ENCODE measurements at regions not wholly inside any gene's neighbourhood (a gene's known extent, or its start where the extent isn't known, plus 50 kb on each side); places are given as distances from the start of the nearest gene placed in this dataset.

DNA sequence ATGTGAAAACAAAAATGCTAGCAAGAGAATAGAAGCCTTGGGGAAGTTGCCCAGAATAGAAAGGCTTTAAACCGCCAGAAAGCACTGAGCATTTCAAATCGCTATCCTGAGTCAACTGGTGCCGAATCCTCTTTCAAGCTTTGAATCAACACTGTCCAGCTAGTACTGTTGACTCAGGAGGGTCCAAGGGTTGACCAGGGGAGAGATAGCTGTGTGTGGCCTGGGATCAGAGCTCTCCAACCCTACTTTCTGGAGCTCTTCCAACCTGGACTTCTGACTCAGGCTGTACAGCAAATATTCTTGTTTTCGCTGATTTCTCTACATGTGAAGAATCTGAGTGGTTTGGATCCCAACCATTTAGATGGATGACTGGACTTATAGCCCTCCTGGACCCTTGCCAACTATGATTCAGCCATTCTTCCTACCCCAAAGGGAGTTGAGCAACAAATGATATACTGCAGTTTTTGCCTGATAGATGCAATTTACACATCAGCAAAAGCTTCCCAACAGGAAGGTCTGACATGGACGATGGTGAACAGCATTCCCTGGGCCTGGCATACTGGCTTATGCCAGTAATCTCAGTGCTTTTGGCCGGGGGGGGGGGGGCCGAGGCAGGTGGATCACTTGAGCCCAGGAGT lies 154.0 kb upstream of the SDK2 start (continued):
- TF ChIP-seq, protein P1, sequence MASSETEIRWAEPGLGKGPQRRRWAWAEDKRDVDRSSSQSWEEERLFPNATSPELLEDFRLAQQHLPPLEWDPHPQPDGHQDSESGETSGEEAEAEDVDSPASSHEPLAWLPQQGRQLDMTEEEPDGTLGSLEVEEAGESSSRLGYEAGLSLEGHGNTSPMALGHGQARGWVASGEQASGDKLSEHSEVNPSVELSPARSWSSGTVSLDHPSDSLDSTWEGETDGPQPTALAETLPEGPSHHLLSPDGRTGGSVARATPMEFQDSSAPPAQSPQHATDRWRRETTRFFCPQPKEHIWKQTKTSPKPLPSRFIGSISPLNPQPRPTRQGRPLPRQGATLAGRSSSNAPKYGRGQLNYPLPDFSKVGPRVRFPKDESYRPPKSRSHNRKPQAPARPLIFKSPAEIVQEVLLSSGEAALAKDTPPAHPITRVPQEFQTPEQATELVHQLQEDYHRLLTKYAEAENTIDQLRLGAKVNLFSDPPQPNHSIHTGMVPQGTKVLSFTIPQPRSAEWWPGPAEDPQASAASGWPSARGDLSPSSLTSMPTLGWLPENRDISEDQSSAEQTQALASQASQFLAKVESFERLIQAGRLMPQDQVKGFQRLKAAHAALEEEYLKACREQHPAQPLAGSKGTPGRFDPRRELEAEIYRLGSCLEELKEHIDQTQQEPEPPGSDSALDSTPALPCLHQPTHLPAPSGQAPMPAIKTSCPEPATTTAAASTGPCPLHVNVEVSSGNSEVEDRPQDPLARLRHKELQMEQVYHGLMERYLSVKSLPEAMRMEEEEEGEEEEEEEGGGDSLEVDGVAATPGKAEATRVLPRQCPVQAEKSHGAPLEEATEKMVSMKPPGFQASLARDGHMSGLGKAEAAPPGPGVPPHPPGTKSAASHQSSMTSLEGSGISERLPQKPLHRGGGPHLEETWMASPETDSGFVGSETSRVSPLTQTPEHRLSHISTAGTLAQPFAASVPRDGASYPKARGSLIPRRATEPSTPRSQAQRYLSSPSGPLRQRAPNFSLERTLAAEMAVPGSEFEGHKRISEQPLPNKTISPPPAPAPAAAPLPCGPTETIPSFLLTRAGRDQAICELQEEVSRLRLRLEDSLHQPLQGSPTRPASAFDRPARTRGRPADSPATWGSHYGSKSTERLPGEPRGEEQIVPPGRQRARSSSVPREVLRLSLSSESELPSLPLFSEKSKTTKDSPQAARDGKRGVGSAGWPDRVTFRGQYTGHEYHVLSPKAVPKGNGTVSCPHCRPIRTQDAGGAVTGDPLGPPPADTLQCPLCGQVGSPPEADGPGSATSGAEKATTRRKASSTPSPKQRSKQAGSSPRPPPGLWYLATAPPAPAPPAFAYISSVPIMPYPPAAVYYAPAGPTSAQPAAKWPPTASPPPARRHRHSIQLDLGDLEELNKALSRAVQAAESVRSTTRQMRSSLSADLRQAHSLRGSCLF (CRISPR knock-in tag; IDR thresholded peaks at IDR 0.05; ENCODE audit: borderline replicate concordance): no peak

DNA sequence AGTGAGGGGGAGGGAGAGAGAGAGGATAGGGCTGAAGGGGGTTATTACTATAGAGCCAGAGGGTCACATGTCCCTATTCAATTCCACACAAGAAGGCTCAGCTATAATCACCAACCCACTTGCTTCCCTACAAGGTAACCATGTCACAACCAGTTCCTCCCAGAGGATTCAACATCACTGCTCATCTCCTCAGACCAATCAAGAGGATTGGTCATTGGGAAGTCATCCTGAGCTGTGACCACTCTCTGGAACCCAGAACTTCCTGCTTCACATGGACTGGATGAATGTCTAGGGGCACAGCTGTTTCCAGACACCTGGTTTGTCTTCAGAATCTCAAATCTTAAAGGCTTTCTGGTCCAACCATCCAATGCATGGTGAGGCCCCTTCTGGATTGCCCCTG lies 154.9 kb upstream of the SDK2 start:
- ChIA-PET CTCF (ENCODE audit: low intra/inter-chr PET ratio, low total read pairs) (no interaction called here), POLR2A (interaction anchor here (0.7 kb wide), 1 partner anchor 170 kb away, joined by 3 read pairs; no protein-coding TSS in a partner anchor)
- Histone ChIP-seq H3K27me3 (ENCODE audit: control insufficient read depth in 1 of 2, insufficient read depth in 2 of 2, low read length in 2 of 2) (no peaks in the 10 kb centered on the region), H3K79me2 (ENCODE audit: insufficient read depth, low read length) (no peaks in the 10 kb centered on the region), H3K27ac (ENCODE audit: extremely low read length, insufficient read depth, low read length) (peak overlapping the region; percentile 97), H3K36me3 (replicated peaks in 1 of 2; ENCODE audit: control insufficient read depth in 1 of 2, insufficient read depth in 2 of 2, low read length in 2 of 2) (no peaks in the 10 kb centered on the region), H3K4me1 (ENCODE audit: insufficient read depth, low read length) (peaks cover 96% of the 10 kb centered on the region), H3K9me3 (ENCODE audit: low read length) (peaks cover 6% of the 10 kb centered on the region; the same call in 1 of the 2 replicates), H2AFZ (ENCODE audit: low read length) (no peak overlapping the region), H4K20me1 (ENCODE audit: insufficient read depth, low read length) (no peaks in the 10 kb centered on the region), H3K4me3 (replicated peaks in 1 of 3; ENCODE audit: insufficient read depth in 1 of 3, low read depth in 2 of 3, low read length in 3 of 3) (no peak overlapping the region), H3K4me2 (ENCODE audit: low read depth, low read length) (peak overlapping the region; percentile 34), H3K9ac (ENCODE audit: insufficient read depth, low read depth, low read length) (0 out of 2 replicates have a peak overlapping the region, but pooled peaks have one; percentile 1)
- TSS peak; percentile 83 for BruUV-seq (replicated peaks)
- DNase-seq (ENCODE audit: low spot score) (no peak), ATAC-seq (no peak), FAIRE-seq (peak; percentile 32)
- intact Hi-C loops (cut with micrococcal nuclease; ENCODE audit: unreplicated experiment): loop anchor here (10.0 kb wide), 1 partner anchor 406 kb away; the partner anchor contains the start of gene RPL38
- 0 out of 2 replicates have a peak, but pooled peaks have one; percentile 17 for TF ChIP-seq KDM2A (CRISPR knock-in tag; IDR thresholded peaks at IDR 0.05; ENCODE audit: borderline replicate concordance, low read depth)
- no peak for TF ChIP-seq ATF1 (CRISPR knock-in tag; IDR thresholded peaks at IDR 0.05)
- in situ Hi-C loops (cut with HindIII; ENCODE audit: extremely low pct_ligation_motif_present, low pct_unique_long_range_greater_than_20kb): loop anchor here (25.0 kb wide), 1 partner anchor 638 kb away; the partner anchor contains the start of gene GPRC5C

All from HepG2 (cell line).